Brain microvascular endothelial cell (primary cell): ENCODE measurements at regions not wholly inside any gene's neighbourhood (a gene's known extent, or its start where the extent isn't known, plus 50 kb on each side); places are given as distances from the start of the nearest gene placed in this dataset.

Source experiments
- DNase-seq: peaks from one replicate; pipeline ENCODE4 v3.0.0-alpha.2; 2020
- H3K27ac ChIP-seq: fragments of 250-450 bp; sonication (Bioruptor Pico); 2 replicates; pipeline ENCODE4 v1.5.1; 2020; ENCODE audit warnings: mild to moderate bottlenecking, moderate library complexity
- H3K27me3 ChIP-seq: fragments of 250-450 bp; sonication (Bioruptor Pico); replicated peaks from 2 replicates; pipeline ENCODE4 v1.5.1; 2020; ENCODE audit warnings: mild to moderate bottlenecking
- H3K36me3 ChIP-seq: fragments of 250-450 bp; sonication (Bioruptor Pico); replicated peaks from 2 replicates; pipeline ENCODE4 v1.5.1; 2020; ENCODE audit warnings: mild to moderate bottlenecking
- H3K4me3 ChIP-seq: 2 replicates; pipeline ENCODE4 v1.5.1; 2011; ENCODE audit warnings: low read depth, mild to moderate bottlenecking, control low read depth, low read length, moderate library complexity
- CTCF ChIP-seq: IDR thresholded peaks from 2 replicates; pipeline ENCODE4 v1.5.1; 2011; ENCODE audit warnings: low read depth, mild to moderate bottlenecking, moderate library complexity, low read length, control low read depth, inconsistent platforms; ENCODE audit errors: missing control alignments
- in situ Hi-C: cut with HindIII; loops from 2 replicates; pipeline ENCODE4 v1.10.0; 2017; ENCODE audit warnings: low sequenced_read_pairs, low pct_ligation_motif_present

- Histone ChIP-seq H3K36me3 (no peaks in the 10 kb centered on the region), H3K4me3 (no peak overlapping the region), H3K27me3 (no peaks in the 10 kb centered on the region), H3K27ac (no peak overlapping the region)
- no peak for DNase-seq
- in situ Hi-C loops, result no loop called here
- TF ChIP-seq CTCF, result no peak
Observed at GRCh38 chr5:50984640-50985039, 318.2 kb downstream of the PARP8 start.

GRCh38 chr5:50990296-50990924 is 324.0 kb downstream of the PARP8 start:
- no peaks in the 10 kb centered on the region for H3K36me3 ChIP-seq
- no peak overlapping the region for H3K4me3 ChIP-seq
- no peaks in the 10 kb centered on the region for H3K27me3 ChIP-seq
- no peak overlapping the region for H3K27ac ChIP-seq
- TF ChIP-seq CTCF, result no peak
- in situ Hi-C loops, result no loop called here
- DNase-seq, result no peak

- Histone ChIP-seq H3K27me3 (no peaks in the 10 kb centered on the region), H3K27ac (no peak overlapping the region), H3K36me3 (no peaks in the 10 kb centered on the region), H3K4me3 (no peak overlapping the region)
- no peak for DNase-seq
- in situ Hi-C loops, result no loop called here
- no peak for TF ChIP-seq CTCF
Observed at GRCh38 chr5:50995285-50995942, 329.0 kb downstream of the PARP8 start.

GRCh38 chr5:51001227-51001923 is 334.9 kb downstream of the PARP8 start:
- H3K36me3 ChIP-seq, result no peaks in the 10 kb centered on the region
- H3K27ac ChIP-seq, result no peak overlapping the region
- no peaks in the 10 kb centered on the region for H3K27me3 ChIP-seq
- DNase-seq, result no peak
- no peak for TF ChIP-seq CTCF
- in situ Hi-C loops, result no loop called here
- H3K4me3 ChIP-seq, result no peak overlapping the region

- TF ChIP-seq CTCF, result no peak
- no peak for DNase-seq
- H3K27ac ChIP-seq, result no peak overlapping the region
- H3K27me3 ChIP-seq, result no peaks in the 10 kb centered on the region
- no peaks in the 10 kb centered on the region for H3K36me3 ChIP-seq
- H3K4me3 ChIP-seq, result no peak overlapping the region
- in situ Hi-C loops, result no loop called here
Observed at GRCh38 chr5:51002368-51002767, 335.9 kb downstream of the PARP8 start.
